ENCODE measurements at regions not wholly inside any gene's neighbourhood (a gene's known extent, or its start where the extent isn't known, plus 50 kb on each side); places are given as distances from the start of the nearest gene placed in this dataset.

GRCh38 chr7:113715262-113715661 lies 203.5 kb downstream of the PPP1R3A start:
- no peak for DNase-seq (ENCODE audit: low read depth in 2 of 2)

- DNase-seq (ENCODE audit: low read depth in 2 of 2): peak in 1 of 2 donors; percentile 9
Measured at GRCh38 chr7:113710310-113711096, 208.3 kb downstream of the PPP1R3A start.

- DNase-seq (ENCODE audit: low read depth in 2 of 2): no peak
Measured at GRCh38 chr7:113705439-113705838, 213.4 kb downstream of the PPP1R3A start.

- no peak for DNase-seq (ENCODE audit: low read depth in 2 of 2)
Measured at GRCh38 chr7:113698556-113699220, 220.1 kb downstream of the PPP1R3A start.

- DNase-seq (ENCODE audit: low read depth in 2 of 2): no peak
Measured at GRCh38 chr7:113694149-113694548, 224.7 kb downstream of the PPP1R3A start.

- no peak for DNase-seq (ENCODE audit: low read depth in 2 of 2)
Measured at GRCh38 chr7:113684165-113684564, 234.6 kb downstream of the PPP1R3A start.

DNA sequence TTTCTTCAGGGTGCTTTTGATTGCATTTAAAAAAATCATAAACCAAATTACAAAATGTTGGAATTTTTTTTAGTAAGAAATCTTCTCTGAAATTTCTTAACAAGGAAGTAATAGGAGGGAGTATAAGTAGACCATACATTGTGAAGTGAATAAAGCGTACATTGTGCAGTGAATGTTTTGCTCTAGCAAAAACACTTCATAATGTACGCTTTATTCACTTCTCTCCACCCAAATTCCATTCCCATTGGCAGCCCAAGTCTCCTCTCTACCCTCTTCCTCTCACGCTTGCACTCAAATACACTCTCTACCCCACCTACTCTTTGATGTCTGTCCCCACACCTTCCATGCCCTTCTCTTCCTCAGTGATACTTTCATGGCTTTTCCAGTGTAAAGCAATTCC lies 241.0 kb downstream of the PPP1R3A start:
- no peak for DNase-seq (ENCODE audit: low read depth in 2 of 2)

GRCh38 chr7:113664867-113665266 lies 253.9 kb downstream of the PPP1R3A start:
- no peak for DNase-seq (ENCODE audit: low read depth in 2 of 2)

GRCh38 chr7:113659416-113659815 lies 259.4 kb downstream of the PPP1R3A start:
- no peak for DNase-seq (ENCODE audit: low read depth in 2 of 2)

DNA sequence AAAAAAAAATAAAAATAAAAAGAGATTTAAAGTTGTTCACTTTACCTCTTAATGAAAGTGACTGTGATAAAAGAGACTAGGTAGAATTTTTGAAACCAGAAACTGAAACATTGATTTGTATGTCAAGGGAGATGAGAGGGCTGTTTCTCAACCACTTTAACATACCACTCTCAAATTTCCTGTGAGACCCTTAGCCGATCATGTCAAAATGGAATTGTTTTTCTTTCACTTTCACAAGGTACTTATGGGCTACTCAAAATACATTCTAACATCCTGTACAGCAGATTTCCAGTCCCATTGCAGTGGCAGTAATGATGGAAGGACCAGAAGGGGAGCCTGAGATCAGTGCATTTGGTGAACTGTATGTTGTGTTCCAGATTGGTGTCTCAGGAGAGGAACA lies 261.2 kb downstream of the PPP1R3A start:
- DNase-seq (ENCODE audit: low read depth in 2 of 2): no peak

DNA sequence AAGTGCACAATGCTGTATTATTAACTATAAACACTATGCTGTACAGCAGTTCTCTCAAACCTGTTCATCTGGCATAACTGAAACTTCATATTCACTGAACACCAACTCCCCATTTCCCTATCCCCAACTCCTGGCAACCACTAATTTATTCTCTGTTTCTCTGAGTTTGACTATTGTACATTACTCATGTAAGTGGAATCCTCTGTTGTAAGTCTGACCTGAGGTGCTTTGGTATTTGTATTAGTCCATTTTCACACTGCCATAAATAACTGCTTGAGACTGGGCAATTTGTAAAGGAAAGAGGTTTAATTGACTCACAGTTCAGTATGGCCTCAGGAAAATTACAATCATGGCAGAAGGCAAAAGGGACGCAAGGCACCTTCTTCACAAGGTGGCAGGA lies 266.3 kb downstream of the PPP1R3A start:
- DNase-seq (ENCODE audit: low read depth in 2 of 2): no peak

- no peak for DNase-seq (ENCODE audit: low read depth in 2 of 2)
Measured at GRCh38 chr7:113649556-113649955, 269.3 kb downstream of the PPP1R3A start.

- no peak for DNase-seq (ENCODE audit: low read depth in 2 of 2)
Measured at GRCh38 chr7:113639221-113639620, 279.6 kb downstream of the PPP1R3A start.

- no peak for DNase-seq (ENCODE audit: low read depth in 2 of 2)
Measured at GRCh38 chr7:113636727-113637421, 281.9 kb downstream of the PPP1R3A start.

DNA sequence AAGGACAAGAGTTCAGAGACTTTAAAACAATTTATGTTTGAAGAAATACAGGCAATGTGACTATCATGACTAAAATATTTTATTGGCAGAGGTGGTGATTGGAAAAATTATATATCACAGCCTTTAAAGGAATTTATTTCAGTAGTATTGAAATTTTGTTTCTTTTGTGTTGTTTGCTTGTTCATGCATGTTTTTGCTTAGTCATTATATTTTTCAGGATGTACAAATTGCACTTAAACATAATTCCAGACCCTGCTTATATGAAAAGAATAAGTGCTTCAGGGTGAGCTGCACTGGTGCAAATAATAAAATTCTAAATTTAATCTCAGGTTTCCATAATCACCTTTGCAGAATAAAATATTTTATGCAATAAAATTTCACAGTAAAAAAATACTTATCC lies 283.3 kb downstream of the PPP1R3A start:
- DNase-seq (ENCODE audit: low read depth in 2 of 2): no peak

DNA sequence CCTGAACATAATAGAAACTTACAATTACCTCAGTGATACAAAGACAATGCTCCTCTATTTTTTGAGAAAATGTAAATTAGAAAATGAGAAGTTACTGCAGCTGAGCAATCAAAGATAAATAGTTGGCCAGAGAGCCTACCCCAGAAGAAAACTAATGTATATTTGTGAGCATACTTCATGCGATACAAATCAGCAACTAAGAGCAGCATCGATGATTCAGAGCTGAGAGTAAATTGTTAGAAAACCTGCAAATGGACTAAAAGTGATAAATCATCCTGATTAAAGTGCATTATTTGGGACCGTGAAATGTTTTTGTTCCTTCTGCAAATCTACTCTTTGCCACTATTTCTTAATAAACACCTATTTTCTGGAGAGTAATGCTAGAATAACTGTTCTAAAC lies 285.7 kb downstream of the PPP1R3A start:
- no peak for DNase-seq (ENCODE audit: low read depth in 2 of 2)

DNA sequence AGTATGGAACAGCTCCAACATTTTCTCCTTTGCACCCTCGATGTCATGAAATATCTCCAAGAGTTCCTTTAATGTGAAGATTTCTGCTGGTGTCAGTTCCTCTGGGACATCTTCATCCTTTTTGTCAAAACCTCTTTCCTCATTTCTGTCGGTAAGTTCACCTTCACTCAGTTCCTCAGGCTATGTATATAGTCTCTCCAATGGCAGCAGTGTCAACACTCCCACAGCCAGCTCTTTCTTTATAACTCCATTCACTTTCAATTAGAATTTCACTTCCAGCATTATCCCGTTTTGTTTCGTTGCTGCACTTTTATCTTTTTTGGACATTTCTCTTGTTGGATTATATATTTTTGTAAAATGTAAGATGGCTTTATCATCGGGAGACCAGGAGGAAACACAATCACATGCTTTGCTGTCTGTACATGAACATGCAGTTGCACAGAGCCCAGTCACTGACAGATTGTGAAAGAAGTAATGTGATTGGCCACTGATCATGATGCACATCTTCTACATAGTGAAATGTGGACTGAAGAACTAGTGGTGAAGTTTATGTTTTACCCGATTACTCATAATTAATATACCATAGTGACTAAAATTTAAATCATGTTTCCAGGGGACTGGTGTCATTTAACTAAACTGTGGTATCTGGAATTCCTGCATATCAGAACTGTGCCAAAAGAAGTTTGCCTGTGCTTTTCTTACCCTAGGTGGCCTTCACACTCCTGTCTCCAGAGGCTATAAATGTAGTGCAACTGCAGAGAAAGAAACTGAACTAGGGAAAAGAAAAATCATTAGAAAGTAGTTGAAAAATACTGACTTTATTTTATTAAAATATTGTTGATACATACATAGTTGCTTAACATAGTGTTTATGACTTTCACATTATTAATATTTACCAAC lies 289.6 kb downstream of the PPP1R3A start:
- no peak for DNase-seq (ENCODE audit: low read depth in 2 of 2)

- no peak for DNase-seq (ENCODE audit: low read depth in 2 of 2)
Measured at GRCh38 chr7:113625494-113626102, 293.2 kb downstream of the PPP1R3A start.

DNA sequence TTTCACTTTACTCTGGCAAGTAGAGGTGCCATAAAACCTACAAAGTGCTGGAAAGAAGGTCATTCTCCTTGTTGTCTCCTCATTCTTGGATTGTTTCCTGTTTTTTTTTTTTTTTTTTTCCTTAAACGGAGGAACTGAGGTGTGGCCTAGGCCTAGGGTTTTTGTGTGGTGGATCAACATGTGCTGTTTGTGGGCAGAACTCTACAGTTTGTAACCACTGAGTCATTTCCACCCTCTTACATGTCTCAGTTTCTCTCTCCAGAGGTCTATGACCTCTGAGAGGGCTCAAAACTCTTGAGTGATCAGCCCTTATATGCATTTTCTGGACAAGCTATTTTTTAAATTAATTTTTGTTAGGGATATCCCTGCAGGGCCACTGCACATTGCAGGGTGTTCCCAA lies 296.0 kb downstream of the PPP1R3A start:
- no peak for DNase-seq (ENCODE audit: low read depth in 2 of 2)

- no peak for DNase-seq (ENCODE audit: low read depth in 2 of 2)
Measured at GRCh38 chr7:113610572-113610971, 308.2 kb downstream of the PPP1R3A start.

DNA sequence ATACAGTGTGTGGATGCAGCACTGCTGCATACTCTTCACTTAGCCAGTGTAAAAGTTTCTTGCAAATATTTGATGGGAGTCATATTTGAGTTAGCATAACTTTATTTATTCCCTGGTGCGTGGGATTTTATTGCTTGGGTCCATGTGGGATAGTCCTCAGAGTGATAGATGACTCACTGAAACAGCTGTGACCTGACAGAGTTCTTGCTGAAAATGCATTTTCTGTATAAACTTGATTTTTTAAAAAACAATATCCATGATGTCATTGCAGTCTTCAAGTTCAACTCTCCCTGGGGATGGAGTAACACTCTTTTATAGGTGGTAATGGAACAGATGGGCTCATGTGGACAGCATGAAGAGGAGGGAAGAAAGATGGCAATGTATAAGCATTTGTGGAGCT lies 310.0 kb downstream of the PPP1R3A start:
- DNase-seq (ENCODE audit: low read depth in 2 of 2): no peak
